ENCODE measurements at regions not wholly inside any gene's neighbourhood (a gene's known extent, or its start where the extent isn't known, plus 50 kb on each side); places are given as distances from the start of the nearest gene placed in this dataset.

DNA sequence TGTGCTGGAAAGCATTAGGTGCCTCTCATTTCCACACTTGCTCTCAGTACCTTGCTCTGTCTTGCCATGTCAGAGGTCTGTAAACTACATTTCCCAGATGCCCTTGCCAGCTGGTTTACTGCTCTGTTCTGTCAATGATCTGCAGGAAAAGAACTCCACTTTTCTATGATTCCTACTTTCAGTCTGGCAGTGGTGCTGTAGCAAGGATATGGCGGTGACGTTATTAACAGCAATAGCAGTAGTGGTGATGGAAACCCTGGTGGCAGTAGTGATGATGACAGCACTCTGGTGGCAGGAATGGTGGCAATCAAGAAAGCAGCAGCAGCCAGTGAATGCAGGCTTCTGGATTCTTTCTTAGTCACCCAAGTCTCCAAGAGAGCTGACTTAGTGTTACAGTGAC lies 665.2 kb downstream of the DIPK2A start:
- peaks cover 0 to 3% of the 10 kb centered on the region in 2 donors for H3K9me3 ChIP-seq (replicated peaks in 1 of 2; ENCODE audit: control insufficient read depth in 1 of 2, insufficient read depth in 1 of 2, low read length in 2 of 2)
- Mint-ChIP-seq H3K27me3 (ENCODE audit: low read depth in 3 of 3) (peaks cover 0 to 2% (median 0%) of the 10 kb centered on the region in 3 donors), H3K36me3 (no peaks in the 10 kb centered on the region), H3K4me1 (peaks cover 20% of the 10 kb centered on the region), H3K27ac (no peak overlapping the region), H3K9me3 (peaks cover 0 to 11% (median 2%) of the 10 kb centered on the region in 7 donors), H3K4me3 (no peak overlapping the region)
- H3K36me3 ChIP-seq (replicated peaks in 1 of 2; ENCODE audit: control insufficient read depth in 1 of 2, insufficient read depth in 2 of 2, low read length in 2 of 2), result no peaks in the 10 kb centered on the region
- no peak overlapping the region for H3K4me3 ChIP-seq (replicated peaks in 1 of 3; ENCODE audit: low read depth in 2 of 3, low read length in 3 of 3)
- H4K20me1 ChIP-seq (ENCODE audit: insufficient read depth, low read length), result no peaks in the 10 kb centered on the region
- H3K27ac ChIP-seq (ENCODE audit: low read depth in 1 of 2, low read length in 2 of 2), result no peak overlapping the region
- no peak overlapping the region for H2AFZ ChIP-seq (ENCODE audit: insufficient read depth, low read depth, low read length, poor library complexity, severe bottlenecking)
- H3K27me3 ChIP-seq (ENCODE audit: control insufficient read depth in 2 of 2, insufficient read depth in 2 of 2, low read length in 2 of 2), result no peaks in the 10 kb centered on the region
- intact Hi-C loops (cut with micrococcal nuclease), result no loop called here
- 100% methylated on average over 2 of the region's 2 CpGs for WGBS (ENCODE audit: insufficient coverage)
- H3K79me2 ChIP-seq (ENCODE audit: insufficient read depth, low read length), result no peaks in the 10 kb centered on the region
- no peak overlapping the region for H3K4me2 ChIP-seq (replicated peaks; ENCODE audit: extremely low read depth, low read length, poor library complexity, severe bottlenecking)
- no peak for TF ChIP-seq CTCF (IDR thresholded peaks at IDR 0.05)
- H3K9ac ChIP-seq (ENCODE audit: insufficient read depth, low read length, poor library complexity, severe bottlenecking), result no peak overlapping the region
- no peak for DNase-seq
- H3K4me1 ChIP-seq (ENCODE audit: control insufficient read depth in 1 of 2, insufficient read depth in 2 of 2, low read length in 2 of 2), result peaks cover 4 to 6% of the 10 kb centered on the region in 2 donors

GRCh38 chr3:144638009-144638408 lies 666.4 kb downstream of the DIPK2A start:
- no peaks in the 10 kb centered on the region for H3K36me3 ChIP-seq (replicated peaks in 1 of 2; ENCODE audit: control insufficient read depth in 1 of 2, insufficient read depth in 2 of 2, low read length in 2 of 2)
- no peak overlapping the region for H3K27ac ChIP-seq (ENCODE audit: low read depth in 1 of 2, low read length in 2 of 2)
- TF ChIP-seq CTCF (IDR thresholded peaks at IDR 0.05), result no peak
- Mint-ChIP-seq H3K27ac (no peak overlapping the region), H3K36me3 (no peaks in the 10 kb centered on the region), H3K9me3 (peaks cover 0 to 6% (median under 1%) of the 10 kb centered on the region in 7 donors), H3K27me3 (ENCODE audit: low read depth in 3 of 3) (peaks cover 0 to 2% (median 0%) of the 10 kb centered on the region in 3 donors), H3K4me1 (peaks cover 20% of the 10 kb centered on the region), H3K4me3 (no peak overlapping the region)
- intact Hi-C loops (cut with micrococcal nuclease), result no loop called here
- H3K4me3 ChIP-seq (replicated peaks in 1 of 3; ENCODE audit: low read depth in 2 of 3, low read length in 3 of 3), result no peak overlapping the region
- H4K20me1 ChIP-seq (ENCODE audit: insufficient read depth, low read length), result no peaks in the 10 kb centered on the region
- H3K4me1 ChIP-seq (ENCODE audit: control insufficient read depth in 1 of 2, insufficient read depth in 2 of 2, low read length in 2 of 2), result peaks cover 2 to 6% of the 10 kb centered on the region in 2 donors
- H3K79me2 ChIP-seq (ENCODE audit: insufficient read depth, low read length), result no peaks in the 10 kb centered on the region
- no peak for DNase-seq
- no peak overlapping the region for H2AFZ ChIP-seq (ENCODE audit: insufficient read depth, low read depth, low read length, poor library complexity, severe bottlenecking)
- H3K4me2 ChIP-seq (replicated peaks; ENCODE audit: extremely low read depth, low read length, poor library complexity, severe bottlenecking), result no peak overlapping the region
- H3K9me3 ChIP-seq (replicated peaks in 1 of 2; ENCODE audit: control insufficient read depth in 1 of 2, insufficient read depth in 1 of 2, low read length in 2 of 2), result no peaks in the 10 kb centered on the region
- no peak overlapping the region for H3K9ac ChIP-seq (ENCODE audit: insufficient read depth, low read length, poor library complexity, severe bottlenecking)
- no peaks in the 10 kb centered on the region for H3K27me3 ChIP-seq (ENCODE audit: control insufficient read depth in 2 of 2, insufficient read depth in 2 of 2, low read length in 2 of 2)

Data from CD14-positive monocyte (primary cell).